H1 (cell line): ENCODE measurements at regions not wholly inside any gene's neighbourhood (a gene's known extent, or its start where the extent isn't known, plus 50 kb on each side); places are given as distances from the start of the nearest gene placed in this dataset.

Experiments used
- GTF2F1 ChIP-seq: IDR thresholded peaks from 2 replicates; pipeline ENCODE4 v1.6.1; 2012; ENCODE audit warnings: low read depth, low read length, improper control_type of control experiment, borderline replicate concordance
- SP2 ChIP-seq: IDR thresholded peaks from 2 replicates; pipeline ENCODE4 v1.6.1; 2012; ENCODE audit warnings: mild to moderate bottlenecking, low read length, inconsistent platforms

DNA sequence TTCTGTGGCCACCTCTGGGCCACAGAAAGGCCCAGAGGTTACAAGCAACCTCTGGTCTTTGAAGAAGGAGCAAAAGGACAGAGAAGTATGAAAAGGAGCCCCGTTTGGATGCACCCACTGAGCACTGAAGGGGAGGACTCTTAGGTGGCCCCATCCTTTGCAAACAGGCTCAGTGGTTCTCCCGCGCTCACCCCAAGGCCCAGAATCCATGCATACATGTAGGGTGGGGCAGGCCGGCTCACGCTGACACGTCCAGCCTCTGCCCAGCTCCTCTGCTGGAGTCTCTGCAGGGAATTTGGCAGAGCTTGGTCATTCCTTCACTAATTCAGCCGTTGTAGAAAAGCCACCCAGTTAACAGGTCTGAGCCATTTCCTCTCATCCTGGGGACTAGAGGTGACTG, 61.3 kb upstream of the AJAP1 start (continued):
- TF ChIP-seq GTF2F1 (no peak), SP2 (no peak)
- TF ChIP-seq, all 59 proteins: peak for 0
